ENCODE measurements at regions not wholly inside any gene's neighbourhood (a gene's known extent, or its start where the extent isn't known, plus 50 kb on each side); places are given as distances from the start of the nearest gene placed in this dataset.
A peak's percentile ranks its signal among the peaks of the same experiment; 100 is the strongest.

DNA sequence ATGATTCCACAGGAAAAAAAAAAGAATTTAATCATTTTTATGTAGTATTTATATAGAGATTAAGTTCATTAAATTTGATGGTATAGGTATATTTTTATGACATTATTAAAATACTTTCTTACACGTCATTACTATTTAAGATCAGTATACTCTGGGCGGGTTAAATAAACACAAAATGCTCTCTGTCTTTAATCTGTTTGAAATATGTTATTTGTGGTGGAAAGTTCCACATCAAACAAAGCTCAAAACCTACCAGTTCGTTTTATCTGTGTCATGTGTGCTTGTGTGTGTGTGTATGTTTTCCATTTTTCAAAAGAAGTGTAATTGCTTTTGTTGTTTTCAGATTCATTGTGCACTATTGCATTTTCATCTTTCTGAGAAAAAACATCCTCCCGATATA lies 488.5 kb downstream of the ANKRD7 start:
- no peak overlapping the region for H3K4me3 ChIP-seq (ENCODE audit: low read length, poor library complexity, severe bottlenecking)
- H3K36me3 ChIP-seq (ENCODE audit: insufficient read depth, low read length): no peaks in the 10 kb centered on the region
- H3F3A ChIP-seq (ENCODE audit: low read depth): no peaks in the 10 kb centered on the region
- no peaks in the 10 kb centered on the region for H3K9me2 ChIP-seq (replicated peaks; ENCODE audit: low read depth, low read length)
- no peak overlapping the region for H3K4me2 ChIP-seq (ENCODE audit: low read depth, low read length, poor library complexity, severe bottlenecking)
- H3K9me3 ChIP-seq (ENCODE audit: insufficient read depth, low read depth, low read length): no peaks in the 10 kb centered on the region
- H3K79me2 ChIP-seq (ENCODE audit: insufficient read depth, low read length): no peaks in the 10 kb centered on the region
- H3K4me1 ChIP-seq (ENCODE audit: insufficient read depth, low read length, poor library complexity, severe bottlenecking): no peaks in the 10 kb centered on the region
- H2AFZ ChIP-seq (ENCODE audit: low read length): no peak overlapping the region
- H4K20me1 ChIP-seq (ENCODE audit: insufficient read depth, low read length, poor library complexity, severe bottlenecking): no peaks in the 10 kb centered on the region
- H3K27me3 ChIP-seq (ENCODE audit: insufficient read depth, low read length, poor library complexity, severe bottlenecking): no peaks in the 10 kb centered on the region
- no peak overlapping the region for H3K9ac ChIP-seq (ENCODE audit: low read depth, low read length, poor library complexity, severe bottlenecking)
- TF ChIP-seq EZH2phosphoT487 (IDR thresholded peaks at IDR 0.05; ENCODE audit: borderline replicate concordance): no peak
- TF ChIP-seq, protein P1, sequence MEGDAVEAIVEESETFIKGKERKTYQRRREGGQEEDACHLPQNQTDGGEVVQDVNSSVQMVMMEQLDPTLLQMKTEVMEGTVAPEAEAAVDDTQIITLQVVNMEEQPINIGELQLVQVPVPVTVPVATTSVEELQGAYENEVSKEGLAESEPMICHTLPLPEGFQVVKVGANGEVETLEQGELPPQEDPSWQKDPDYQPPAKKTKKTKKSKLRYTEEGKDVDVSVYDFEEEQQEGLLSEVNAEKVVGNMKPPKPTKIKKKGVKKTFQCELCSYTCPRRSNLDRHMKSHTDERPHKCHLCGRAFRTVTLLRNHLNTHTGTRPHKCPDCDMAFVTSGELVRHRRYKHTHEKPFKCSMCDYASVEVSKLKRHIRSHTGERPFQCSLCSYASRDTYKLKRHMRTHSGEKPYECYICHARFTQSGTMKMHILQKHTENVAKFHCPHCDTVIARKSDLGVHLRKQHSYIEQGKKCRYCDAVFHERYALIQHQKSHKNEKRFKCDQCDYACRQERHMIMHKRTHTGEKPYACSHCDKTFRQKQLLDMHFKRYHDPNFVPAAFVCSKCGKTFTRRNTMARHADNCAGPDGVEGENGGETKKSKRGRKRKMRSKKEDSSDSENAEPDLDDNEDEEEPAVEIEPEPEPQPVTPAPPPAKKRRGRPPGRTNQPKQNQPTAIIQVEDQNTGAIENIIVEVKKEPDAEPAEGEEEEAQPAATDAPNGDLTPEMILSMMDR (conservative IDR thresholded peaks at IDR 0.05; ENCODE audit: low read length): no peak

DNA sequence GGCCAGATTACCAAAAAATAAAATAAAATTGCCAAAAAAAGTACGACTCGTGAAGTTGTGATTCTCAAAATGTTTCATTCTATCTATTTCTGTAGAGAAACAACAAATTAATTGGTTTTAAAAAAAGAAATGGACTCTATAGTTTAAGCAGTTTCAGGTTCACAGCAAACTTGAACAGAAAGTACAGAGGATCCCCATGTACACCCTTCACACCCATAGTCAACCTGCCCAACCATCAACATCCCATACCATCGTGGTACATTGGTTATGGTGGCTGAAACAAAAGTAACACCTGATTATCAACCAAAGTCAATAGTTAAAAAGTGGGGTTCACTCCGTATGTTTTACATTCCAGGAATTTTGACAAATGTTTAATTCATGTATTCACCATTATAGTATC lies 496.1 kb downstream of the ANKRD7 start:
- Histone ChIP-seq H3K9me2 (replicated peaks; ENCODE audit: low read depth, low read length) (no peaks in the 10 kb centered on the region), H2AFZ (ENCODE audit: low read length) (no peak overlapping the region), H3K79me2 (ENCODE audit: insufficient read depth, low read length) (no peaks in the 10 kb centered on the region), H3K4me2 (ENCODE audit: low read depth, low read length, poor library complexity, severe bottlenecking) (no peak overlapping the region), H4K20me1 (ENCODE audit: insufficient read depth, low read length, poor library complexity, severe bottlenecking) (no peaks in the 10 kb centered on the region), H3K27me3 (ENCODE audit: insufficient read depth, low read length, poor library complexity, severe bottlenecking) (no peaks in the 10 kb centered on the region), H3K36me3 (ENCODE audit: insufficient read depth, low read length) (no peaks in the 10 kb centered on the region), H3K4me3 (ENCODE audit: low read length, poor library complexity, severe bottlenecking) (no peak overlapping the region), H3F3A (ENCODE audit: low read depth) (no peaks in the 10 kb centered on the region), H3K4me1 (ENCODE audit: insufficient read depth, low read length, poor library complexity, severe bottlenecking) (no peaks in the 10 kb centered on the region), H3K9ac (ENCODE audit: low read depth, low read length, poor library complexity, severe bottlenecking) (no peak overlapping the region), H3K9me3 (ENCODE audit: insufficient read depth, low read depth, low read length) (no peaks in the 10 kb centered on the region)
- TF ChIP-seq, protein P1 (conservative IDR thresholded peaks at IDR 0.05; ENCODE audit: low read length): no peak
- TF ChIP-seq EZH2phosphoT487 (IDR thresholded peaks at IDR 0.05; ENCODE audit: borderline replicate concordance): no peak

DNA sequence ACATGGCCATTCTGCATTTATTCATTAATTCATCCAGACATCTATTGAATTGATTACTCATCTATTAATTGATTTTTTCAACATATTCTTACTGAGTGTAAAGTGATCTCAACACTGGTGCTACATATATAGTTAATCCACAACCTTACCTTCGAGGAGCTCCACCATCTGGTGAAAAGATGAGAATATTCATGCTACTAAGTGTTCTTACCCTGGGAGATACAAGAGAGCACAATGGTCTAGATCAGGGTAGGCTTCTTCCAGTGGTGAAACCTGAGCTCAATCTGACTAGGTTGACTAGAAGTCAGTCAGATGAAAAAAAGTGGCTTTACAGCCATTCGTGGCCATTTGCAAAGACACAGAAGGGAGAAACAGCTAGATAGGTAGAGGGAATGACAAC lies 507.4 kb downstream of the ANKRD7 start:
- Histone ChIP-seq H4K20me1 (ENCODE audit: insufficient read depth, low read length, poor library complexity, severe bottlenecking) (no peaks in the 10 kb centered on the region), H3F3A (ENCODE audit: low read depth) (no peaks in the 10 kb centered on the region), H3K9me2 (replicated peaks; ENCODE audit: low read depth, low read length) (no peaks in the 10 kb centered on the region), H3K4me1 (ENCODE audit: insufficient read depth, low read length, poor library complexity, severe bottlenecking) (no peaks in the 10 kb centered on the region), H3K79me2 (ENCODE audit: insufficient read depth, low read length) (no peaks in the 10 kb centered on the region), H3K9ac (ENCODE audit: low read depth, low read length, poor library complexity, severe bottlenecking) (no peak overlapping the region), H2AFZ (ENCODE audit: low read length) (no peak overlapping the region), H3K36me3 (ENCODE audit: insufficient read depth, low read length) (no peaks in the 10 kb centered on the region), H3K4me2 (ENCODE audit: low read depth, low read length, poor library complexity, severe bottlenecking) (no peak overlapping the region), H3K4me3 (ENCODE audit: low read length, poor library complexity, severe bottlenecking) (no peak overlapping the region), H3K27me3 (ENCODE audit: insufficient read depth, low read length, poor library complexity, severe bottlenecking) (no peaks in the 10 kb centered on the region), H3K9me3 (ENCODE audit: insufficient read depth, low read depth, low read length) (no peaks in the 10 kb centered on the region)
- TF ChIP-seq, protein P1 (conservative IDR thresholded peaks at IDR 0.05; ENCODE audit: low read length): peak; percentile 52
- TF ChIP-seq EZH2phosphoT487 (IDR thresholded peaks at IDR 0.05; ENCODE audit: borderline replicate concordance): no peak

Measured in Loucy (cell line).